Amniotic epithelial cell (primary cell): ENCODE measurements at regions not wholly inside any gene's neighbourhood (a gene's known extent, or its start where the extent isn't known, plus 50 kb on each side); places are given as distances from the start of the nearest gene placed in this dataset.
"Not testable (repeated sequence)": the region's sequence is repeated elsewhere in the genome, so short reads cannot be mapped to it uniquely, and the experiment has no call there.

Experiments used
- DNase-seq: peaks from one replicate; pipeline ENCODE4 v3.0.0-alpha.2; 2010; ENCODE audit warnings: low read depth

DNA sequence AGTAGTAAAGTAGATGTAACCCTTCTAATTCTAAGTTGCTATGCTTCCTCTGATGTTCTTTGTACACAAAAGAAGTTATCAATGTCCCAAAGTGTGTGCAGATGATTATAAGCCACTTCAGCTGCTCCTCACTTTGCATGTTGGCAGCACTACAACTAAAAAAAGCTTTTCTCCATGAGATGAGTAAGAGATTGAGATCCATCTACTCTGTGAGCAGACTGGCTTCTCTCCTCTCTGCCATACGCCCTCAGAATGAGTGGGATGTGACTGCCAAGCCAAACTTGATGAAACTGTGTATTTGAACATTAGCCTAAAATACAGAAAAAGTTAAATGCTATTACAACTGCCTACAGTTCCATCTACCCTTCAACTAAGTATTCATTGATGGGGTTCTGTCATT lies 102.9 kb upstream of the ETV1 start:
- DNase-seq, result no peak

DNA sequence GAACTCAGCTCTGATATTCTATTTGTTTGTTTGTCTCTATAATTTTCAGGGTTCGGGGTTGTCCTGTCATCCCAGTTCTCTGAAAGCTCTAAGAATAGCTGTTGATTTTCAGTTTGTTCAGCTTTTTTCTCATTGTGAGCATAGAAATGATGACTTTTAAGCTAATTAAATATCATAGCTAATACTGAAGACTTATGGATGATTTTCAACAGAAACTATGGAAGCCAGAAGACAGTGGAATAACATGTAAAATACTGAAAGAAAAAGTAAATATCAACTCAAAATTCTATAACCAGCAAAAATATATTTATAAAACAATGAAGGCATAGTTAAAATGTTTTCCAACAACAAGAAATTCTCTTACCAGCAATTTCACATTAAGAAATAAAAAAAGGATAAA lies 96.4 kb upstream of the ETV1 start:
- DNase-seq, result peak; percentile 15

DNA sequence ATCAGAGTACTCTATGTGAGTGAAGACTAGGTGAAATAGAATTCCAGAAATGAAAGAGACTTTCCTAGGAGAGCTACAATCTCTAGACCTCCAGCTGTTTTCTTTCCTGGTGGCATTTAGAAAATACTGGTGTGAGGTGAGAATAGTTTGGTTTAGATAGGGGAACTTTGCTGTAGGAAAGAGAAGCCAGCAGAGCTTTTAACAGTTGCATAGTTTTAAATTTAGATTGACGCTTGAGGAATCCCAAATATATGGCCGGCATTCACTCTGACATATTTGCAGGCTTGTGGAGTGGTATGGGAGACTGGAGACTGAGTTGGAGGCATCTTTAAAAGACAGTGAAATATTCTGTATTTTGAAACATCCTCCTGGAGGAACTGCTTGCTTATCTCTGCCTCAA lies 94.3 kb upstream of the ETV1 start:
- DNase-seq, result no peak

DNA sequence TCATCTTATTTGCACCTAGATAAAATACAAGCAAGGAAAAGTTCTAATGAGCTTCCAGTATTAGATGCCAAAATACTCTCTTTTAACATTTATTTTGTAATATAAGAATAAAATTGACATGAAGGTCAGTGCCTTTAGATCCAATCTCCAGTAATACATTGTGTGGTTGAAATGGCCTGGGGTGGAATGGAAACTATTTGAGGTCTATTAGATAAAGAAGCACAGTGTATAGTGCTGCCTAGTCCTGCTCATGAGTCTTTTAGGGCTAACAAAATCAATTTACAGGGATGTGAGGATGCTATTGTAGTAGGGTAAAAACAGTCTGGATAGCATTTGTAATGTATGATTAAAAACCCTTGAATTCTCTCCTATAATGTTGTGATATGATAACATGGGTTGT lies 84.5 kb upstream of the ETV1 start:
- peak; percentile 2 for DNase-seq

DNA sequence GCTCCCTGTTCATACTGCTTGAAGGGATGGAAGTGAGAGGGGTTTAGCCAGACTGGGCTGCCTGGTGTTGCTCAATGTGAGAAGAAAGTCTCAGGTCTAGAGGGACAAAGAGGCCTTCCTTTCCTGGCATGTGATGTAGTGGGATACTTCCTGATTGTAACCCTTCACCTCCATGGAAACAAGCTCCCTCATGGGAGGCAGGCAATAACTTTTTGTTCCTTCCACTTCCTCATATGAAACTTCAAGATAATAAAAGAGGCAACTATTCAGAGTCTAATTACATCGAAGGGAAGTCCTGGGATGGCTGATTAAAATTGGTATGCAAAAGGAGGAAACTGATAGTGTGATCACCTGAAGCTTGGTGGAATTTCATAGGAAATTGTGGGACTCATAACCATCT lies 84.1 kb upstream of the ETV1 start:
- no peak for DNase-seq

DNA sequence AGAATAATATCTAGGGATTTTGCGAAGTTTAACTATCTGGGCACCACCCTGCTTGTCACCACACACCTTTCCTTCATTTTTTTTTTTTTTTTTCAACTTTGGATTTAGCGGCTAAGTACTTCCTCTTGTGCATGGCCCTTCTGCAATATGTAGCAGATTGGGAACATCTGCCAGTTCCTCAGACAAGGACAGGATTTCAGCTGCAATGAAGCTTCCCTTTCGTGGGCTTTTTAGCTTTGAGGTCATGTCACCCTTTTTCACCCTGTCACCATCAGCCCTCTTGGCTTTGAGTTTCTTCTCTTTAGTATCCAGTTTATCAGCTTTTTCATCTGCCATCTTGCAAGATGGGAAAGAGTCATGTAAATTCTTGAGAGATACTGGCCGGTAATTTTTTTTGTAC lies 81.6 kb upstream of the ETV1 start:
- no peak for DNase-seq

DNA sequence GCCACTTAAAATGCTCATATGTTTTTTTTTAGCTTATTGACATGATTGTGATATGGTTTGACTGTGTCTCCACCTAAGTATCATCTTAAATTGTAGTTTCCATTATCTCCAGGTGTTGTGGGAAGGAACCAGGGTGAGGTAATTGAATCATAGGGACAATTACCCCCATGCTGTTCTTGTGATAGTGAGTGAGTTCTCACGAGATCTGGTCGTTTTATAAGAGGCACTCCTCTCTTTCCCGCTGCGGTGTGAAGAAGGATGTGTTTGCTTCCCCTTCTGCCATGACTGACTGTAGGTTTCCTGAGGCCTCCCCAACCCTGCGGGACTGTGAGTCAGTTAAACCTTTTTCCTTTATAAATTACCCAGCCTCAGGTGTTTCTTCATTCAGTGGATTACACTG lies 80.5 kb upstream of the ETV1 start:
- no peak for DNase-seq

DNA sequence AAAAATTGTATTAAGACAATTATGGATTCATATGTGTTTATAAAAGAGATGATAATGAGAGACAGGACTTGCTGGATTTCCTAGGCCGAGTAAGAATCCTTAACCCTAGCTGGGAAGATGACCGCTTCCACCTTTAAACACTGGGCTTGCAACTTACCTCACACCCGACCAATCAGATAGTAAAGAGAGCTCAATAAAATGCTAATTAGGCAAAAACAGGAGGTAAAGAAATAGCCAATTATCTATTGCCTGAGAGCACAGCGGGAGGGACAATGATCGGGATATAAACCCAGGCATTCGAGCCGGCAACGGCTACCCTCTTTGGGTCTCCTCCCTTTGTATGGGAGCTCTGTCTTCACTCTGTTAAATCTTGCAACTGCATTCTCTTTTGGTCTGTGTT lies 77.3 kb upstream of the ETV1 start:
- not testable (repeated sequence) for DNase-seq

DNA sequence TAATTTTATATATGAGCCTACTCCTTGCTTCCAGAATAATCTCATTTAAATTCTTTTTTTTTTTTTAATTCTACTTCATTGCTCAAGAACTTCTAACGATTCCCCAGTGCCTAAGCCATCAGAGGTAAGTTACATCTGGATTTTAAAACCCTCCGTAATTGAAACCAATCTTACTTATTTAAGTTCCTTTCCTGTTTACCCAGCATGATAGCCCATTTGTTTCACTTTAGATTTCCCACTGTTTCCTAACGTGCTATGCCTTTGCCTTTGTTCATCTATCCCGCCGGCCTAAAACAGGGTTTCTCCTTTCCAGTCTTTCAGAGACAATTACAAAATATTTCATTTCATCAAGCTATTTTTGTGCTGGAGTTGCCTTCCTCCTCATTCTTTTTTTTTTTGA lies 75.8 kb upstream of the ETV1 start:
- no peak for DNase-seq

DNA sequence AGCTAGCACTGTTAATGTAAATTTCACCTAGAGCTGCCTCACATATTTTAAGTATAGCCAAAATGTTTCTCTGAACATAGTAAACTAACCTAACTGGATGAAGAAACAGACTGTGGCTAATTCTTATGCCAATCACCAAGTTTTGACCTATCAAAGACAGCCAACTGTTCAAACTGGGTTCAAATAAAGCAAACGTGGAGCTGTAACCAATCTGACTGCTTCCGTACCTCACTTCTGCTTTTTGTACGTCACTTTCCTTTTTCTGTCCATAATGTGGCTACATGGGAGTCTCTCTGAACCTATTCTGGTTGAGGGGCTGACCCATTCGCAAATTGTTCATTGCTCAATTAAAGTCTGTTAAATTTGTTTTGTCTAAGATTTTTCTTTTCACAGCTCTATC lies 66.3 kb upstream of the ETV1 start:
- DNase-seq, result no peak

DNA sequence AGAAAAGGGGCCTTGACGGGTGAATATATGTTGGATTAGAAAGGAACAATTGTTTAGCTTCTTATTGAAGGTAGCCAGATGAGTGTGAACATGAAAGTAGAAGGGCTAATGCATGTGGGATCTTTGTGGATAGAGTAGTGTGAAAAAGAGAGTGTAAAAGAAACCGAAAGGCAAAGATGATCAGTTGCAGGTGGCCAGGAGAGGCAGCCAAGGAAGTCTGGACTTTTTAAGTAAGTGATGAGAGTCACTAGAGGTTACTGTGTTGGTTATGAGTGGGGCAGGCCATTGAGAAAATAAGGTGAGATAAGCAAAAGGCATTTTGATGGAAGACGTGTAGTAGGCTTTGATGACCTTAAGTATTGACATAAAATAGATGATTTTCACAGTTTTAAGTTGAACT lies 64.7 kb upstream of the ETV1 start:
- DNase-seq, result no peak

DNA sequence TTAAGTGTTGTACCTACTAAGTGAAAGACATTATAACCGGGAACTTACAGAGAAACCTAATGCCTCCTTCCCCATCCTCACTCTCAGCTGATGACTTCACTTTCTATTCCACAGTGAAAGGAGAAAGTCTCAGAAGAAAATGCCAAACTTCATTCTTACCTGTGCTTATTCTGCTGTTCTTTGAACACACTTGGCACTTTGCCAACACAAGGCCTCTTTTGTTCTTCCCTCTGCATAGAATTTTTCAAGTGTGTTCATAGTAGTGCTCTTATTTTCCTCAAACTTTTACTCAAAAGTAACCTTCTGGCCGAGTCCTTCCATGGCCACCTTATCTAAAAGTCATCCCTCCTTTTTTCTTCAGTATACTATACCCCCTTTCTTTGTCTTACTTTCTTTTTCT lies 59.4 kb upstream of the ETV1 start:
- no peak for DNase-seq

DNA sequence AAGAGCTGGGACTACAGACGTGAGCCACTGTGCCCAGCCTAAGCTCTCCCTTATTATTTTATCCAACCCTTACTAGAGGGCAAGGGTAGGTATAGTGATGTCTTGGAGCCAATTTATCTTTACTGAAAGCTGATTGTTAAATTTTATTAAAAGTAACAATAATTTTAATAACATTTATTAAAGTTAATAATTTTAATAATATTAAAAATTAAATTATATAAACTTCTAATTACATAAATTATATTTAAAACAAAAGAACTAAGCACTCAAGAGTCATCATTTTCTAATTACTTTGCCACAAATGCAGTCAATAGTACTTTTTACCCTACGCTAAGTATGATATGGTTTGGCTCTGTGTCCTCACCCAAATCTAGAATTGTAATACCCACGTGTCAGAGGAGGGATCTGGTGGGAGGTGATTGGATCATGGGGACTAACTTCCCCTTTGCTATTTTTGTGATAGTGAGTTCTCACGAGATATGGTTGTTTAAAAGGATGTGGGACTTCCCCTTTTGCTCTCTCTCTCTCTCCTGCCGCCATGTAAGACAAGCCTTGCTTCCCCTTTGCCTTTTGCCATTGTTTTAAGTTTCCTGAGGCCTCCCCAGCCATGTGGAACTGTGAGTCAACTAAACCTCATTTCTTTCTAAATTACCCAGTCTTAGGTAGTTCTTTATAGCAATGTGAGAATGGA lies 58.4 kb upstream of the ETV1 start:
- no peak for DNase-seq

DNA sequence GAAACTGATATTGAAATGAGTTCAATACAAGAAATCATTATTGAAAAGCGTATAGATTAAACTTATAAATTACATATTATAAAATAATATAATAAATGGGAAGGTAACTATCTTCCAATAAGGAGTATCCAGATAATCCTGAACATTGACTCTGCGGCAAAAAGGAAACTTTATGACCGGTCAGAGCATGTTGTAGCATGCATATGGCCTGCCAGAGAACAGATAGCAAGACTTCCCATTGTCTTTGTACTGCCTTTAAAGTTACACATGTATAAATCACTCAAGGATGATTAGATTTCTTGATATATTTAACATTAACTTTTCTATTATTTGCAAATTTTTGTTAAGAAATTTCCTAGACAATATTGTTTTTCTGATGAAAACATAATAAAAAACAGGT lies 56.2 kb upstream of the ETV1 start:
- DNase-seq, result no peak

DNA sequence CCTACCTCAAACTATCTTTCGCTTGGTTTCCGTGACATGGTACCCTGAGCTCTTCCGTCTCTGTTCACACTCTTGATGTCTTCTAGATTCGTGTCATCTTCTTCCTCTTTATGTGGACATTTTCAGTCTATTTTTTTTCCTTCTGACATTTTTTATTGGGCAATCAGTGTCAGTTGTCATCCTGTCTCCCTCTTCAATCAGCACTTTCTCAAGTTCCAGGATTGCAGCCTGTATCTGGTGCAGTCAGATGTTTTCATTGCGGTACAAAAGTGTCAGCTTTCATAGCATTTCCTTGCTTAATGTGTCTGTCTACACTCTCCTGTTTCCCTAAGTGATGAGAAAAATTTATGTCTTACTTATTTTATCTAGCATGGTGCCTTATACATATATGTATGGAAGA lies 51.1 kb upstream of the ETV1 start:
- no peak for DNase-seq
